ENCODE measurements at regions not wholly inside any gene's neighbourhood (a gene's known extent, or its start where the extent isn't known, plus 50 kb on each side); places are given as distances from the start of the nearest gene placed in this dataset.
"Not testable (repeated sequence)": the region's sequence is repeated elsewhere in the genome, so short reads cannot be mapped to it uniquely, and the experiment has no call there.

- TF ChIP-seq POLR2A (IDR thresholded peaks at IDR 0.05); CTCF (IDR thresholded peaks at IDR 0.05); POLR2AphosphoS5 (IDR thresholded peaks at IDR 0.05; ENCODE audit: insufficient read depth in 1 of 2, low read depth in 1 of 2): not testable (repeated sequence)
Observed at GRCh38 chr13:34386229-34386628, 555.8 kb upstream of the NBEA start.

All from vagina (tissue), 2 donors.